GM23248 (cell line): ENCODE measurements at regions not wholly inside any gene's neighbourhood (a gene's known extent, or its start where the extent isn't known, plus 50 kb on each side); places are given as distances from the start of the nearest gene placed in this dataset.

Experiments
- DNase-seq: peaks from one replicate; pipeline ENCODE4 v3.0.0-alpha.2; 2015
- H2AFZ ChIP-seq: fragments of 200-600 bp; sonication (generic); 2 replicates; pipeline ENCODE4 v1.6.1; 2016; ENCODE audit warnings: antibody characterized with exemption
- H3F3A ChIP-seq: fragments of 200-600 bp; sonication (generic); 2 replicates; pipeline ENCODE4 v1.6.1; 2016; ENCODE audit warnings: mild to moderate bottlenecking, antibody characterized with exemption, mixed run types; ENCODE audit not compliant: insufficient read depth
- H3K27ac ChIP-seq: fragments of 200-600 bp; sonication (generic); 2 replicates; pipeline ENCODE4 v1.5.1; 2016; ENCODE audit warnings: mild to moderate bottlenecking
- H3K27me3 ChIP-seq: fragments of 200-600 bp; sonication (generic); replicated peaks from 2 replicates; pipeline ENCODE4 v1.6.1; 2016; ENCODE audit warnings: mild to moderate bottlenecking; ENCODE audit not compliant: insufficient read depth
- H3K36me3 ChIP-seq: fragments of 200-600 bp; sonication (generic); 2 replicates; pipeline ENCODE4 v1.6.1; 2016; ENCODE audit warnings: low read depth, mild to moderate bottlenecking
- H3K4me1 ChIP-seq: fragments of 200-600 bp; sonication (generic); 2 replicates; pipeline ENCODE4 v1.6.1; 2016; ENCODE audit warnings: mild to moderate bottlenecking; ENCODE audit not compliant: insufficient read depth
- H3K4me2 ChIP-seq: fragments of 200-600 bp; sonication (generic); one replicate; pipeline ENCODE4 v1.6.1; 2016; ENCODE audit warnings: mild to moderate bottlenecking; ENCODE audit not compliant: unreplicated experiment
- H3K4me3 ChIP-seq: fragments of 200-600 bp; sonication (generic); 2 replicates; pipeline ENCODE4 v1.5.1; 2016; ENCODE audit warnings: mild to moderate bottlenecking
- H3K79me2 ChIP-seq: fragments of 200-600 bp; sonication (generic); 2 replicates; pipeline ENCODE4 v1.6.1; 2016; ENCODE audit warnings: mild to moderate bottlenecking; ENCODE audit not compliant: insufficient read depth
- H3K9ac ChIP-seq: fragments of 200-600 bp; sonication (generic); 2 replicates; pipeline ENCODE4 v1.6.1; 2016; ENCODE audit warnings: mild to moderate bottlenecking
- H3K9me2 ChIP-seq: fragments of 200-600 bp; sonication (generic); 2 replicates; pipeline ENCODE4 v1.6.1; 2016; ENCODE audit warnings: mixed run types, mild to moderate bottlenecking, moderate library complexity; ENCODE audit not compliant: insufficient read depth
- H3K9me3 ChIP-seq: fragments of 200-600 bp; sonication (generic); one replicate; pipeline ENCODE4 v1.6.1; 2017; ENCODE audit warnings: low read depth
- H4K20me1 ChIP-seq: fragments of 200-600 bp; sonication (generic); 2 replicates; pipeline ENCODE4 v1.6.0; 2016; ENCODE audit not compliant: insufficient read depth
- EZH2 ChIP-seq: fragments of 200-600 bp; sonication (generic); IDR thresholded peaks from 2 replicates; pipeline ENCODE4 v1.6.1; 2018; ENCODE audit warnings: antibody characterized with exemption, mild to moderate bottlenecking; ENCODE audit not compliant: insufficient read depth, poor library complexity, severe bottlenecking
- EZH2phosphoT487 ChIP-seq: fragments of 200-600 bp; sonication (generic); IDR thresholded peaks from 2 replicates; pipeline ENCODE4 v1.6.1; 2018; ENCODE audit warnings: antibody characterized with exemption, moderate library complexity, mild to moderate bottlenecking, low read depth; ENCODE audit not compliant: insufficient read depth
- WGBS, 2 experiments: methylation state at CpG; one replicate each; pipeline ENCODE4 v1.1.6; 2015 to 2017; ENCODE audit warnings: low lambda C conversion rate in 2 of 2, low coverage in 1 of 2; ENCODE audit errors: missing lambda C conversion rate in 2 of 2; 5-methylcytosine and 5-hydroxymethylcytosine counted together
- in situ Hi-C: fragments of 300-500 bp; cut with MboI; formaldehyde crosslinking; loops from 2 replicates; pipeline ENCODE4 v1.15.0; 2020

DNA sequence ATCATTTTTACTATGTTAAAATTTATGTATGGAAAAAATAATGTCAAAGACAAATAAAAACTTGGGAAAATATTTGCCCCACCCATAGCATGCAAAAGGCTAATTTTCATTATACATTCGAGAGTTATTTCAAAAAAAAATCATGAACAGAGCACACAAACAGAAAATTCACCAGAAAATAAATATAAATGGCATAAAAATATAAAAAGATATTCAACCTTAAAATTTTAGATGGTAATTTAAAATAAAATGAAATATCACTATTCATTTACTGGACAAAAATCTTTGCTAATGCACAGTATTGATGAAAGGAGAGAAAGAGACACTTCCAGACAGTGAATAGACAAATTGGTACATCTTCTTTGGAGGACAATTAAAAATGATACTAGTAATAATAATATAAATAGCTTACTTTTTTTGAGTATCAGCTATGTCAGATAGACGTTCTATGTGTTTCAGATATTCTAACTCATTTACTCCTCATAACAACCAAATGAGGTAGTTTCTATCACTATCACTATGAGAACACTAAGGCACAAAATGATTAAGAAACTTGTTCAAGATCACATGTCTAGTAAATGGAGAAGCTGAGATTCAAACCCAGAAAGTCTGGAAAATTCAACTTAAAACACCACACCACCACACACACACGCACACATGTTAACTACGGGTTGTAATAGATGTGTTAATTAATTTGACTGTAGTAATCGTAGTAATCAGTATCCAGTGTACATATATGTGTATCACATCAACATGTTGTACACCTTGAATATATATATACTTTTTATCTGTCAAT is 63.0 kb downstream of the CCDC71L start:
- TF ChIP-seq EZH2 (no peak), EZH2phosphoT487 (no peak)
- Histone ChIP-seq H2AFZ (peak overlapping the region; percentile 88), H3K27ac (no peak overlapping the region), H3K36me3 (no peaks in the 10 kb centered on the region), H3K4me1 (peaks cover 8% of the 10 kb centered on the region; the same call in 1 of the 2 replicates), H3K9me3 (no peaks in the 10 kb centered on the region), H3K79me2 (no peaks in the 10 kb centered on the region), H3F3A (no peaks in the 10 kb centered on the region), H3K4me2 (peak overlapping the region; percentile 74), H4K20me1 (no peaks in the 10 kb centered on the region), H3K9ac (peak overlapping the region; percentile 52), H3K9me2 (no peaks in the 10 kb centered on the region), H3K27me3 (no peaks in the 10 kb centered on the region), H3K4me3 (peak overlapping the region; percentile 70; the same call in 1 of the 2 replicates)
- DNase-seq = no peak
- in situ Hi-C loops = no loop called here
- 63 to 68% methylated on average over 5 of the region's 5 CpGs for WGBS, 2 experiments

DNA sequence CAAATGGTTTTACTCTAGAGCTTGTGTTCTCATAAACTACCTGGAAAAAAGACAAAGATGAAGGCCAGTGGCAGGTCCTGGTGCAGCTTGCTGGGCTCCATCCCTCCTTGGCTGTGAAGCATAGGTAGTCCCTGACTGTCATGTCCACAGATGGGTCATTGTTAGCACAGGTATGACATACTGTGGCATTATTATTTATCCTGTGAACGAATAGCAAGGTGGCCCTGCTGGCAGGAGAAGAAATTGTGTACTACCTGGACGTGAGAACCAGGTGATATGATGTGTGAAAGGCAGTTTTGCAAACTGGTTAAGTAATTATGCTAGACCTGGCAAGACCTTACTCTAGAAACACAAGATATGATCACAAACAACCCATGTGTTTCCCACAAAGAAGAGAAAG is 63.9 kb downstream of the CCDC71L start:
- TF ChIP-seq EZH2 = no peak
- no peak for DNase-seq
- no peak overlapping the region for H2AFZ ChIP-seq
- H3K4me3 ChIP-seq = no peak overlapping the region
- no peaks in the 10 kb centered on the region for H3K9me2 ChIP-seq
- H3K27me3 ChIP-seq = no peaks in the 10 kb centered on the region
- no peaks in the 10 kb centered on the region for H4K20me1 ChIP-seq
- no peak overlapping the region for H3K27ac ChIP-seq
- peaks cover 8% of the 10 kb centered on the region; the same call in 1 of the 2 replicates for H3K4me1 ChIP-seq
- H3K9ac ChIP-seq = no peak overlapping the region
- no peaks in the 10 kb centered on the region for H3K9me3 ChIP-seq
- H3F3A ChIP-seq = no peaks in the 10 kb centered on the region
- WGBS, 2 experiments = 76 to 83% methylated on average over 2 of the region's 2 CpGs
- no peak overlapping the region for H3K4me2 ChIP-seq
- H3K79me2 ChIP-seq = no peaks in the 10 kb centered on the region
- in situ Hi-C loops = no loop called here
- H3K36me3 ChIP-seq = no peaks in the 10 kb centered on the region

DNA sequence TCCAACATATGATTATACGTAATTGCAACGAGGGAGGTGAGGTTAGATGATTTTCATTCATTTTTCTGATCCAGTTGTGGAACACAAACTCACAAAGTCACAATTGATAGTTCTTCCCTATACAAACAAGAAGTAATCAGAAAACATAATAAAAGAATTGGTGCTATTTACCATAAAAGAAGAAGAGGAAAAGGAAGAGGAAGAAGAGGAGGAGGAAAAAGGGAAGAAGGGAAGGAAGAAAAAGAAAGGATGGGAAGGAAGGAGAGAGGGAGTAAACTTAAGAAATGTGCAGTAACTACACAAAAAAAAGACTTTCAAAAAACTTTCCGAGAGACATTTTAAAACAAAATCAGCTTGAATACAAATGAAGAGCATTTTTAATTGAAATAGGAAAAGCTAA is 65.0 kb downstream of the CCDC71L start:
- WGBS, 2 experiments = 96 to 100% methylated on average over 3 of the region's 3 CpGs
- Histone ChIP-seq H3K9me3 (no peaks in the 10 kb centered on the region), H4K20me1 (no peaks in the 10 kb centered on the region), H3K4me3 (no peak overlapping the region), H3K9ac (no peak overlapping the region), H3K4me2 (no peak overlapping the region), H3K36me3 (no peaks in the 10 kb centered on the region), H3K9me2 (no peaks in the 10 kb centered on the region), H3F3A (no peaks in the 10 kb centered on the region), H3K4me1 (peaks cover 5% of the 10 kb centered on the region; the same call in 1 of the 2 replicates), H3K27me3 (no peaks in the 10 kb centered on the region), H3K79me2 (no peaks in the 10 kb centered on the region), H2AFZ (no peak overlapping the region), H3K27ac (no peak overlapping the region)
- TF ChIP-seq EZH2 (no peak), EZH2phosphoT487 (no peak)
- in situ Hi-C loops = no loop called here
- DNase-seq = no peak

GRCh38 chr7:106593028-106593417 is 67.9 kb downstream of the CCDC71L start:
- no peaks in the 10 kb centered on the region for H3F3A ChIP-seq
- no peaks in the 10 kb centered on the region for H4K20me1 ChIP-seq
- H3K9ac ChIP-seq = no peak overlapping the region
- no peaks in the 10 kb centered on the region for H3K4me1 ChIP-seq
- H3K27ac ChIP-seq = no peak overlapping the region
- no peak overlapping the region for H3K4me3 ChIP-seq
- WGBS, 2 experiments = 99 to 100% methylated on average over 2 of the region's 2 CpGs
- no peaks in the 10 kb centered on the region for H3K79me2 ChIP-seq
- H3K9me3 ChIP-seq = no peaks in the 10 kb centered on the region
- TF ChIP-seq EZH2 = no peak
- TF ChIP-seq EZH2phosphoT487 = no peak
- no peak overlapping the region for H2AFZ ChIP-seq
- no peaks in the 10 kb centered on the region for H3K27me3 ChIP-seq
- no peak for DNase-seq
- no peak overlapping the region for H3K4me2 ChIP-seq
- H3K9me2 ChIP-seq = no peaks in the 10 kb centered on the region
- H3K36me3 ChIP-seq = no peaks in the 10 kb centered on the region
- in situ Hi-C loops = no loop called here
